ENCODE measurements at regions not wholly inside any gene's neighbourhood (a gene's known extent, or its start where the extent isn't known, plus 50 kb on each side); places are given as distances from the start of the nearest gene placed in this dataset.

DNA sequence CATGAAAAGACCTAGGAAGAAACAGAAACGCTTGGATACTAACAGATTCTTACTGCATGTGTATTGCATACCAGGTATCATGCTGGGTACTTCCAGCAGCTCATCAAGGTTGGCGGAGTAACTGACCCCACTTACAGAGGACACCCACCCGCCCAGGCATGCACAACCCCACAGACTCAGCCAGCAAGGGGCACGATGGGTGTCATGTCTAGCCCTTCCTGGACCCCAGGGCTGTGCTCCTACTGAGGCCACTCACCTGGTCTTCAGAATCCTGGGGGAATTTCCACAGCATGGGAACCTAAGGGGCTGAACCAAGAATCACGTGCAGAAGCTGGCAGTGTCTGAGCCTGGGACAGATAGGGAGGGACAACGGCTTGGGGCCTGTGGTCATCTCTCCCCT lies 134.1 kb upstream of the ZNF32 start:
- Histone ChIP-seq H3K27me3 (replicated peaks; ENCODE audit: control insufficient read depth, insufficient read depth, low read length) (no peaks in the 10 kb centered on the region), H3K9me3 (no peaks in the 10 kb centered on the region), H3K4me1 (no peaks in the 10 kb centered on the region), H3K36me3 (ENCODE audit: control insufficient read depth, insufficient read depth, low read length) (no peaks in the 10 kb centered on the region), H3K4me3 (ENCODE audit: low read depth, low read length) (no peak overlapping the region)
- H3K4me3 Mint-ChIP-seq (ENCODE audit: unreplicated experiment): no peak overlapping the region
- POLR2A ChIA-PET: no interaction called here
- TF ChIP-seq CTCF (IDR thresholded peaks at IDR 0.05; ENCODE audit: insufficient read depth in 1 of 2, low read depth in 1 of 2, low read length in 1 of 2, severe bottlenecking in 1 of 2, unreplicated experiment in 1 of 2): no peak
- no peaks in the 10 kb centered on the region for H3K9me3 Mint-ChIP-seq (ENCODE audit: unreplicated experiment)
- intact Hi-C loops (cut with micrococcal nuclease; ENCODE audit: unreplicated experiment): no loop called here
- peaks cover 13% of the 10 kb centered on the region for H3K27me3 Mint-ChIP-seq (ENCODE audit: insufficient read depth, unreplicated experiment)
- no TSS peak for BruUV-seq (replicated peaks)
- H3K4me1 Mint-ChIP-seq (ENCODE audit: low read depth, unreplicated experiment): no peaks in the 10 kb centered on the region
- CTCF ChIA-PET: no interaction called here
- no peak for DNase-seq
- H3K36me3 Mint-ChIP-seq (ENCODE audit: insufficient read depth, unreplicated experiment): no peaks in the 10 kb centered on the region
- no peak overlapping the region for H3K27ac Mint-ChIP-seq (ENCODE audit: unreplicated experiment)

DNA sequence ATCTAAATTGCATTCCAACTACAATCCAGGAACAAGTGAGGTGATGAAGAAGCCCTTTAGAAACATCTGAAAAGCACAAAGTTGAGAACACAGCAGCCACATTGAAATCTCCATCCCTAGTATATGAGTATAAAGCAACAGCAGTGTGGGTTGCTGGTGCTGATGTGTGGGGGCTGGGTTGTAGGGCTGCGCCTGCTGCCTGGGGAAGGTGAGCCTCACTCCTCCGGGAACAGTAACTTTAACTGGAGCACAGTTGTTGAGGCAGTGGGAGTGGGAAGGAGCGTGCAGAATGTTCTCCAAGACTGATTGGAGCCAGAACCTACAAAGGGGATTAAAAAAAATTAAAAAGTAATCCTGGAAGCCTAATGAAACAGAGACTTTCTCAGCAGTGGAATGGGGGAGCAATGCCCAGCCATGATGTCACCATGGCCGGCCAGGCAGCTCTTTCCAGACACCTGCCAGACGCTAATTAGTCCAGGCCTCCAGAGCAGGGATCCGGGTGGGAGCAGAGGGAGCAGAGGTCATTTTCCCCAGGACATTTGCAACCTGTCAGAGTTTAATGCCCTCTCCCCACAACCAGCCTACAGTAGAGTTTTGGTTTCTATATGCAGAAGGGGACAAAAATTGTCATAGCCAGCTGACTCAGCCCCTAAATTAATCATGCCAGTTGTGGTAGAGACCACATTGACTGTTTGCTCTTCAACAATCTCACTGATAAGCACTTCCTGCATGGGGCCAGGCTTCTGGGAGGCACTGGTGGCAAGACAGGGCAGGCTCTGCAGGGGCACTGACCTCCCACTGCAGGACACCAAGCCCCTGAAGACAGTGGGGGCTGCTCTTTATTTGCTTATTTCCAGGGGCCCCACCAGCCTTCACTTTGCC lies 133.0 kb upstream of the ZNF32 start:
- H3K4me3 ChIP-seq (ENCODE audit: low read depth, low read length): no peak overlapping the region
- H3K9me3 ChIP-seq: no peaks in the 10 kb centered on the region
- peaks cover 20% of the 10 kb centered on the region for H3K27me3 Mint-ChIP-seq (ENCODE audit: insufficient read depth, unreplicated experiment)
- DNase-seq: no peak
- ChIA-PET CTCF (no interaction called here), POLR2A (no interaction called here)
- H3K4me3 Mint-ChIP-seq (ENCODE audit: unreplicated experiment): no peak overlapping the region
- no peak for TF ChIP-seq CTCF (IDR thresholded peaks at IDR 0.05; ENCODE audit: insufficient read depth in 1 of 2, low read depth in 1 of 2, low read length in 1 of 2, severe bottlenecking in 1 of 2, unreplicated experiment in 1 of 2)
- no peaks in the 10 kb centered on the region for H3K36me3 ChIP-seq (ENCODE audit: control insufficient read depth, insufficient read depth, low read length)
- no peaks in the 10 kb centered on the region for H3K27me3 ChIP-seq (replicated peaks; ENCODE audit: control insufficient read depth, insufficient read depth, low read length)
- BruUV-seq (replicated peaks): no TSS peak
- intact Hi-C loops (cut with micrococcal nuclease; ENCODE audit: unreplicated experiment): no loop called here
- H3K9me3 Mint-ChIP-seq (ENCODE audit: unreplicated experiment): no peaks in the 10 kb centered on the region
- H3K27ac Mint-ChIP-seq (ENCODE audit: unreplicated experiment): no peak overlapping the region
- no peaks in the 10 kb centered on the region for H3K4me1 ChIP-seq
- H3K36me3 Mint-ChIP-seq (ENCODE audit: insufficient read depth, unreplicated experiment): no peaks in the 10 kb centered on the region
- no peaks in the 10 kb centered on the region for H3K4me1 Mint-ChIP-seq (ENCODE audit: low read depth, unreplicated experiment)

DNA sequence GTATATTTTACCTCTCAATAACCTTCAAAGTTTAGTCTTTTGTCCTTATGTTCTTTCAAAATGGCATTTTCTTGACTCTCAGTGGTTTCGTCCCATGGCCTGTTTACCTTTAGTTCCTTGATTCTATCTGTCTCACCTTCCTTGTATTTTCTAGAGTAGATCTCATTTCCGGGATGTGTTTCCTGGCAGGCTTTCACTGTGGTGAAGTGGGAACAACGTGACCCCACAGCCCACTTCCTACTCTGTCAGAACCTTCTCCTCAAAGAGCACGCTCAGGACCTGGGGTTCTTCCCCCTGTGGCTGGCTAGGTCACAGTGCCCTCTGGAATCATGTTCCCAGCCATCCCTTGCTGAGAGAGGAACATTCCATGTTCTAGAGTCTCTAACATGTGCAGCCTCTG lies 129.9 kb upstream of the ZNF32 start:
- no peaks in the 10 kb centered on the region for H3K36me3 Mint-ChIP-seq (ENCODE audit: insufficient read depth, unreplicated experiment)
- peaks cover 10% of the 10 kb centered on the region for H3K27me3 Mint-ChIP-seq (ENCODE audit: insufficient read depth, unreplicated experiment)
- Histone ChIP-seq H3K9me3 (no peaks in the 10 kb centered on the region), H3K27me3 (replicated peaks; ENCODE audit: control insufficient read depth, insufficient read depth, low read length) (no peaks in the 10 kb centered on the region), H3K4me3 (ENCODE audit: low read depth, low read length) (no peak overlapping the region), H3K4me1 (no peaks in the 10 kb centered on the region), H3K36me3 (ENCODE audit: control insufficient read depth, insufficient read depth, low read length) (no peaks in the 10 kb centered on the region)
- no TSS peak for BruUV-seq (replicated peaks)
- no peaks in the 10 kb centered on the region for H3K9me3 Mint-ChIP-seq (ENCODE audit: unreplicated experiment)
- ChIA-PET POLR2A (no interaction called here), CTCF (no interaction called here)
- H3K4me1 Mint-ChIP-seq (ENCODE audit: low read depth, unreplicated experiment): no peaks in the 10 kb centered on the region
- intact Hi-C loops (cut with micrococcal nuclease; ENCODE audit: unreplicated experiment): no loop called here
- no peak for DNase-seq
- no peak for TF ChIP-seq CTCF (IDR thresholded peaks at IDR 0.05; ENCODE audit: insufficient read depth in 1 of 2, low read depth in 1 of 2, low read length in 1 of 2, severe bottlenecking in 1 of 2, unreplicated experiment in 1 of 2)
- H3K4me3 Mint-ChIP-seq (ENCODE audit: unreplicated experiment): no peak overlapping the region
- no peak overlapping the region for H3K27ac Mint-ChIP-seq (ENCODE audit: unreplicated experiment)
